ENCODE measurements at regions not wholly inside any gene's neighbourhood (a gene's known extent, or its start where the extent isn't known, plus 50 kb on each side); places are given as distances from the start of the nearest gene placed in this dataset.

- TF ChIP-seq POLR2A (IDR thresholded peaks at IDR 0.05) (no peak), CTCF (IDR thresholded peaks at IDR 0.05) (no peak)
Observed at GRCh38 chr2:121006743-121007489, 271.2 kb downstream of the GLI2 start.
